Epidermal melanocyte (primary cell): ENCODE measurements at regions not wholly inside any gene's neighbourhood (a gene's known extent, or its start where the extent isn't known, plus 50 kb on each side); places are given as distances from the start of the nearest gene placed in this dataset.

Experiments
- DNase-seq: peaks from one replicate; pipeline ENCODE4 v3.0.0; 2011; ENCODE audit warnings: low spot score; ENCODE audit not compliant: insufficient read length

DNA sequence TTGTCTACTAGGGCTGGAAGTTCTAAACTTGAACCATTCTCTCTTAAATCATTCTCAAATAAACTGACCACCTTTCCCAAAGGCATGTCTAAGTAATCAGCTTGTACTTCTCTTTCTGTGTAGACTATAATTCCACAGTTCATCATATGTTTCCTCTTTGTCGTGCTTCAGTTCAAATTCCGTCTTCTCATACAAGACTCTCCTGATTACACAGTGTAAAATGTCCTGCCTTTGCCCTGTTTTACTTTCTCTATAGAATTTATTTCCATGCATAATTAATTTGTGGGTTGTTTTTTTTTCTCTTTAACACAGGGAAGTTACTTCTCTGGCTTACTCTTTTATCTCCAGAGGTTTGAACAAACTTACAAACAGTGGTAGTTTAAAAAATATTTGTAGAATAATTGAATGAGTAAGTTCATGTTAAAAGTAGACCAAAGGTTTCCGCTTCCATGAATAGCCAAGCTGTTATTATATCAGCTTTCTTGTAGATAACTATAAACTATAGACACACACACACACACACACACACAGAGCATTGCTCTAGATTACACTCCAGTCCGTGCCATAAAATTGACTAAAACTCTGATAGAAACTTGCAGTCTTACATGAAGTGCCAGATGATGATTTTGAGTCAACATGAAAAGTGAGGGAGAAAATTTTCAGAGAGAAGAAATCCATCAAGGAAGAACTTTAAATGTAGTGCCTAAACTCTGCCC, 119.0 kb downstream of the SUCNR1 start:
- DNase-seq = no peak

DNA sequence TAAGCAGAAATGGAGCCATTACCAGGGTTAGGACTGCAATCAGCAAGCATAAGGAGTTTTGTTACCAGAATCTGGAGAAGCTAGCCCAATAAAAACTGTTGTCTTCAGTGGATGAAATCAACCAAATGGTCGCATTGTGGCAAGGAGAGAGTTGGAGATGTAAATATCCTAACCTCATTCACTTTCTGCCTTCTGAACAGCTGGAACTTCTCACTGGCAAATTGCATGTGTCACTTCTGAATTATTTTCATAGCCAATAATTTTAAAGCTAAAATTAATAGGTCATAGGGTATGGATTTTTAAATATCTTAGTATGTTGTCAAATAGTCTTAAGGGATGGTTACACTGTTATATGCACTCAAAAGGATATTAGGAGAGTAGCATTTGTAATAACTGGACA, 121.6 kb downstream of the SUCNR1 start:
- DNase-seq = no peak

DNA sequence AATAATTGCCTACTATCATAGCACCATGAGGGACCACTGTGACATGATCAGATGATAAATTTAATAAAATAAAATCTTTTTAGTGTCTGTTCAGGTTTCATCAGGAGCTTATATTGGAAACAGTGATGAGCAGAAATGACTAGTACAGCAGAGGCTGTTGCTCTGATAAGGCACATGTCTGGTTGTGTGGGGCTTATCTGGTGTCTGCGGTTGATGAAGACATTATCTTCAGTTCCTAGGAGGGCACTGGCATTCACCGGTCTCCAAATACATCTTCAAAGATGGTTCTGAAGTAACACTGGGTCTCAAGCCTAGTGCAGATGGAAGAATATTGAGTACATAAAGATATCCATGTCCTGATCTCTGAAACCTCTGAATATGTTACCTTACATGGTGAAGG, 125.3 kb downstream of the SUCNR1 start:
- no peak for DNase-seq

DNA sequence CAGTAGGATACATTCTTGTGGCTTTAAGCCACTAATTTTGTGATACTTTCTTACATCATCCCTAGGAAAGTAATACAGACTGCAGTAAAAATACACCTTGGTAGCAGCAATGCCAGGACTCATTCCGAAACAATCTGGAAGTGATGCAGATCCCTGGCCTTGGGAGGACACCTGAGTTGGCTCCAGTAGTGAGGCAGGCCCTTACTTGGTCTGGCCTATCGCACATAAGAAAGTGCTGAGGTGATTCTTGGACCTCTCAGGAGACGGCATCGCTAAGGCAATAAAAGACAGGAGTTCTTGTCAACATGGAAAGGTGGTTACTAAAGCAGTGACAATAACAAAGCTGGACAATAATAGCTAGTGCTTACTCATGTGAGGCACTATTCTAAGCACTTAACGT, 126.5 kb downstream of the SUCNR1 start:
- DNase-seq = no peak

DNA sequence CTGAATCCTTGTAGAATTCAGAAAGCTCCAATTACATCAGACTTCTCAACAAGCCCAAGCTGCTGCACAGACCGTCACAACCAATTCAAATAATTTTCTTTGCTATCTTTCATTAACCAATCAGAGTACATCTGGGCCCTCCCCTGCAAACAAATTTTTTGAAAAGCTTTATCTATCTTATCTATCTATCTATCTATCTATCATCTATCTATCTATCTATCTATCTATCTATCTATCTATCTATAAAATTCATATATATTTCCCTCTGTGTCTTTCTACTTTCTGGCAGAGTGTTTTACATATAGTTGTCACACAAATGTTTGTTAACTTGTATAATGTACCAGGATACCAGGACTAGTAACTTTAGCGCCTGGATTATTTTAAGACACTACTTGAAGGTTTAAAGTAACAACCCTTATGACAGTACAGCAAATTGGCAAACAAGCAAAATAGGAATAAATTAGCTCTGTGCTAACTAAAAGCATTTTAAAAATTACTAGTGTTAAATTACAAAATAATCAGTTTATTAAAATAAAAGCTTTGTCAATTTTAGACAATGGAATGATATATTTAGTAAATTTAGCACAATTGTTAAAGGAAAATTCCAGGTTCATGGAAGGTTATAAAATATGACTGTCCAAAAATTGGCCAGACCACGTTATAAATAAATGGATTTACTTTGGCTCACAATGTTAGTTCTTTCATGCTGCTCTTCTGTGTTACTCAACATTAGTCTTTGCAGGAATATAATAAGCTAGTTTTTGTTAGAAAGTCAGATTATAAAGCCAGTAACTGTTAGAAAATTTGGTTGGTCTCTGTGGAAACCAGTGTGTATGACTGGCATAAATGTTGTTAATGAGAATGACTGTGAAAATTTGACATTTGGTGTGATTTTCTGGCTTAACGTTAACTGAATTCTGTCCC, 138.6 kb downstream of the SUCNR1 start:
- DNase-seq = no peak

DNA sequence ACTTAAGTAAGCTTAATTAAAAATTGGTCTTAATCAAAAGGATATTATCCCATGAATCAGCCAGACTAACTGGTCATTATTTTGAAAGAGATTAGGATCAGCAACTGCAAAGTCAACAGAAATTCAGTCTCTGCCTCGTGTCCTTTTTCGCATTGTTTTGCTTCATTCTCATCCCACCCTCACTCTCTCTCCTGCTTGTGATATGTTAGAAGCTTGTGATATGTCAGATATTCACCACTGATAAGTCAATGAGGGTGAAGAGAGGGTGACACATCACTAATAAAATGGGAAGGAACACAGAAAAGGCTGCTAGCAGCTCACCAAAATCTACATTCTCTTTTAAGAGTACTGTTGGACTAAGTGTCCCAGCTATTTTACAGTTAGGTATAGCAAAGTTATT, 146.1 kb downstream of the SUCNR1 start:
- no peak for DNase-seq

DNA sequence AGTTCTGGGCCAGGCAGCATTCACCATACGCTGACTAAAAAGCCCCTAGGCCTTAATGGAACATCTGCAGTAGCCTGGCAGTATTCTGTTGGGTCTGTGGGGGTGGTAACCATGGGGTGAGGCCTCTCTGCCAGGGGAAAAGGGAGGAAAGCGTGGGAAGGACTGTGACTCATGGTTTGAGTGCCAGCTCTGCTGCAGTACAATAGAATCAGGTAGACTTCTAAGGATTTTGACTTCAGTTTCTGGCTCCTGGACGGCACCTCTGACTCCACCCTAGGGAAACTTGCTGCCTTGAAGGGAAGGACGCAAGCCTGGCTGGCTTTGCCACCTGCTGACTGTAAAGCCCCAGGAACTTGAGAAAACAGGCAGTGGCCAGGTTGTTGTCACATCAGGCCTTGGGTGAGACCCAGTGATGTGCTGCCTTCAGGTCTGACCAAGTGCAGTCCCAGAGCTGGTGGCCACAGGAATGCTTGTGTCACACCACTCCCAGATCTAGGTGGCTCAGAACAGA, 148.6 kb downstream of the SUCNR1 start:
- peak; percentile 17 for DNase-seq

DNA sequence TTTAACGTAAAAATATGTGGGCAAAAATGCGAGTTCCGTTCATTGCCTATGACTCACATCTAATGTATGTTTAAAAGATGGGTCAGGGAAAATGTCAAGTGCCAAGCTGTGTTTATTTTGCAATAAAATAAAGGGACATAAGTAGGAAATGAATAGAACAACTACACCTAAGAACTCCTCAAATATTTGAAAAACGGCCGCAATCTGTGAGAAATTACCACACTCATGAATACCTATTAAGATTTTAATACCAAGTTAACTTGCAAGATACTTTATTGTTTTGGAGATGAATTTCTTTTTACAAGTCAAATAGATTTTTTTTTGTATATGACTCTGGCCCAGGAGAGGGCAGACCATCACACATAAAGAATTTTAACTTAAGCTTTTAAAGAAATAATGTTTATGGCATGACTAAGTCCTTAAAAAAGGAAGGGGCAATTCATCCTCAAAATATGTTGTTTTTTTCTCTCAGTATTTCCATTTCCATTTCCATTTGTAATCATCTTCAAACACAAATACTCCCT, 152.7 kb downstream of the SUCNR1 start:
- no peak for DNase-seq

DNA sequence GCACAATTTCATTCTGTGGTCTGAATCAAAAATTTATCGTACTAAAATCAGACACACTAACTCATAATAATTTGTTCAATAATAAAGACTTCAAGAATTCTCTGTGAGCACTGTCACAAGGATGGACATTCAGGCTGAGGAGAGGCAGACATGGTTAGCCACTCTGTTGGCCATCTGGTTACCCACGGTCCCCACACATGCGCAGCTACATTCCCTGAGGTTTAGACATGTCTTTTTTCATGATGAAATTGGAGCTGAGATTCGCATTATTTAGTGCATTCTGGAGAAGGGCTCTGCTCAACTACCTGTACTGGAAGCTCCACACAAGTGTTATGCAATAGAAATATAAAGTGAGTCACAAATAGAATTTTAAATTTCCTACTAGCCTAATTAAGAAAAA, 156.9 kb downstream of the SUCNR1 start:
- DNase-seq = no peak

DNA sequence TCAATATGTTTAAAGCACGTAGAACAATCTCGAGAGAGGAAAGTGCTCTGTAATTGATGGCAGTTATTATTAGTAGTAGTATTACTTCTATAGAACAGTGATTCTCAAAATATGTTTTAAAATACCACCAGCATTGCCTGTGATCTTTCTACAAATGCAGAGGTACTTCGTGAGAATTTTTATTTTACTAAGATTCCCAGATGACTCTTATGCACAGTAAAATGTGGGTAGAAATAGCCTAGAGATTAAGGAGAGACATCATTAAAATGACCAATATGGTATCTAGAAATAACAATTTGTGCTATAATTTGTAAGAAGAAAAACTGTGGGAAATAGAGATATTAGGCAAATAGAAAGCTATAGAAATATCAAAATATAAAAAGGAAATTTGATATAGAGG, 157.9 kb downstream of the SUCNR1 start:
- no peak for DNase-seq

DNA sequence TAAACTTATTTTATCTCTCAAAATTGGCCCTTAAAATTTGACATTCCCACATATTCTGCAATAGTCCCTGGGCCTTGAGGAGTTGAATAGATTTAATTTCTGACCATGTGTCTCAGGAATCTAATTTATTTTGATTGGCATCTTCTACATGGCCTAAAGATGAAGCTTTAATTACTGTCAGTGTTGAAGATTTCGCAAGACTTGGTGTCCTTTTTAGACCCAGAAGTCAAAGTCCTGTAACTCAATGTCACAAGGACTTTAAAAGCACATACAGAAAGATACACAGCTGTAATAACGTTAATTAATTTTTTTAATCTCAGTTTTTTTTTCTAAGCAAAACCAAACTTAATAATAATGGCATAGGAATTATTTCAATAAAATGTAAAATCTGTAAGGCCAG, 163.9 kb downstream of the SUCNR1 start:
- DNase-seq = no peak

DNA sequence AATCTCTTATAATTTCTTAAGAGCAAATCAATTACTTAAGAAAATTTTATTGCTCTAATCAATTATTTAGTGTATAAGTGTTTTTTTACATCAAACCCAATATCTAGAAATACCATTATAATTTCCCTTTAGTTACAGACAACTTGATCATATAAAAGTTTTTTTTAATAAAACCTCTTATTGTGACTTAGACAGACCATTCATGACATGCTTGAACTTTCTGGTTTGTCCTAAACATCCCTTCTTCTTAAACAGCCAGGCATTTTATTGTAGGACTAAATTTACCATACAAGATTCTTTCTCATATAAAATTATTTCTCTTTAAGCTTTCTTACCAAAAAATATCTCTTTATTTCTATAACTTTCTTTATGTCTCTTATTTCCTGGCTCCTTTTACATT, 164.5 kb downstream of the SUCNR1 start:
- no peak for DNase-seq

DNA sequence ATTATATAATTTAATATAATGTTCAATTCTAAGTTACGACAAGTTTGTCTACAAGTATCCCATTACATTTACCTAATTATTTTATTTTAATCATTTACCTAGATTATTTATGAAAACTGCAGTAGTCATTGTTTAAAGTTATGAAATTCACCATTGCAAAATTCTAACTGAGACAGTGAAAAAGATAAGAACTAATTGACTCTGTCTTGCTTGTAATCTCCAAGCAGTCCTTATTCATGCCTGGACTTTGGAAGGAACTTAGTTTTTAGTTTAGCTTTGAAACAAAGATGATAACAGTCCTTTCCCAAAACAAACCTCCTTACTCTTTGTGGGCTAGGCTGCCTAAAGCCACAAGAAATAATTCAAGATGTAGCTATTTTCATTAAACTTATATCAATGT, 165.0 kb downstream of the SUCNR1 start:
- no peak for DNase-seq

DNA sequence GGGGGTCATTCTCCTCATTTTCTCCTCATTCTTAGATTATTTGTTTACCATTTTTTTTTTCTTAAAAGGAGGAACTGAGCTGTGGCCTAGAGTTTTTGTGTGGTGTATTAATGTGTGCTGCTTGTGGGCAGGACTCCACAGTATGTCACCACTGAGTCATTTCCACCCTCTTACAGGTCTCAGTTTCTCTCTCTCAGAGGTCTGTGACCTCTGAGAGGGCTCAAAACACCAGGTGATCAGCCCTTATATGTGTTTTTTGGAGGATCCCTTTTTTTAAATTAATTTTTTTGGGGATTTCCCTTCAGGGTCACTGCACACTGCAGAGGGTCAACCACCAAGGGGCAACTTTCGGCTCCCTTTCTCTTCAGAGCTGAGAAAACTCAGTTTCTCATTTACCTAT, 166.4 kb downstream of the SUCNR1 start:
- DNase-seq = no peak

DNA sequence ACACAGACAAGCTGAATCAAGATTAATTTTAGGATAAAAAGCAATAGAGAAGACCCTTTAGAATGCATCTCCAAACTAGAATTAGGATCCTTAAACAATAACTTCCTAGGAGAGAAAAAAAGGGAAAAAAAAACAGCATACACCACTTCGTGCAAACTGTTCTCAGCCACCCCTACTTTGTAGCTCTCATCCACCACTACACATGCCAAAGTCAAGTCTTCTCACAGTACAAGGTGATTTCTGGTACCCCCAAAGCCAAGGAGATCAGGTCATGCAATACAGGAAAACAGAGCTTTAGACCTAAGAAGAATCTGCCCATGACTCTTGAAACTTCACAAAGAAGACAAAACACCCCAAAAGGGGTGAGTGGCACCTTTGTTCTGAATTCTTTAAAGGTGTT, 166.9 kb downstream of the SUCNR1 start:
- no peak for DNase-seq

DNA sequence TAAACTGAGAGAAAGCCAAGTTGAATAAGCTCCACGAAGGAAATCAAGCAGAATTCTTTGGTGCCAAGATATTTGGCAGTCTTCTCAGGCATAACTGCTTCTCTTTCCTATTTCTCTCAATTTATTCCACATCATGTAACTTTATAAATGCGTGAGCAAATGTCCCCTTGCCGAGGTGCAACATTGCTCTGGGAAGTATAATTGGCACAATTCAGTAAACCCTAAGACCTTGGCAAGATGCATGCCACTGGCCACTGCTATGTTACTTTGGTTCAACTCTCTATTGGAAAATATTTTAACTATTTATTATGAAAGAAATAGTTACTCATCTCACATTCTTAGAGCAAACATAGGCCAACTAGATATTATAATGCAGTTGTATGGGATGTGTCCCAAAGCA, 170.2 kb downstream of the SUCNR1 start:
- DNase-seq = no peak

DNA sequence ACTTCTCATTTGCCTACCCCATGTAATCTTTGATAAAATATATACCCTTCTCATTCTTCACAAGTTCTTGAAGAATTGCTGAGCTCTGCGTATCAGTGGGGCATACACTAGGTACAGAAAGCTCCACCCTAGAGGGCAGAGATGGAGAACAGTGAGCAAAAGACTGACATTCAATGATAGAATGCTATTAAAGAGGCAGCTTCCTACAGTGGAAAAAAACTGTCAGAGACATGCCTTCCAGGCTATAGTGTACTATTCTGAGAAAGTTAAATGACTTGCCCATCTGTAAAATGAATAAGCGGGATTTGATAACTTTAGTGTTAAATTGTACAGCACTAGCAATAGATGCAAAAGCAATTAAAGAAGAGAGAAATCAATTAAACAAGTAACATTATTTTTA, 172.8 kb downstream of the SUCNR1 start:
- DNase-seq = no peak

DNA sequence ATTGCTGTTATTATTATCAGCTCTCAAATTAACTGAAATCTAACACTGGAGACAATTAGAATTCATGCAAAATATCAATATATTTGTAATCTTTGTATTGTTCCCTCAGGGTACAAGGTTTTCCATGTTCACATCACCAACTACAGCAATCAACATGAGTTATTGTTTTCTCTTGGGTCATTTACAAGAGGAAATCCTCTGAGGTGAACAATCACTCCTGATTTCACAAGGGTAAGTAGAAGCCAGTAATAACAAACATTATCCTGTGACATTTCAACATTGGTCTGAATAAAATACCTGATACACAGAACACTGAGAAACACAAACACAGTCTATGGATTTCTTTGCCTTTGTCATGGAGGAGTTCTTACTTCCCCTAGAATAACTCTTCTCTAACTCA, 174.0 kb downstream of the SUCNR1 start:
- no peak for DNase-seq

DNA sequence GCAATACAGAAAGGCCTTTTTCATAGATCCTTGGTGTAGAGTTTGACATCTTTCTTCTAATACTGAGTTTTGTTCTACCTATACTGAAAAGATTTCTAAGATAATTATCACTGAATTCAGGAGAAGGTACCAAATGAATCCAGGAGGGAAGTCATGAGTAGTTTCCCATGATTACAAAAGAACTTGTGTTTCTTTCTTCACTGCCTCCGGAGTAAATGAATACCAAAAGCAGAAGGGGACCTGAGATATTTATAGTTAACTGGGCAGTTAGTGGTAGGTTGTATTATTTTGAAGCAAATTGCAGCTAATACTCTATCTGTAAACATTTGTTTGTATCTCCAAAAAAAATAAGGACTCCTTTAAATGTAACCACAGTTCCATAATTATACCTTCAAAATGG, 175.4 kb downstream of the SUCNR1 start:
- no peak for DNase-seq

DNA sequence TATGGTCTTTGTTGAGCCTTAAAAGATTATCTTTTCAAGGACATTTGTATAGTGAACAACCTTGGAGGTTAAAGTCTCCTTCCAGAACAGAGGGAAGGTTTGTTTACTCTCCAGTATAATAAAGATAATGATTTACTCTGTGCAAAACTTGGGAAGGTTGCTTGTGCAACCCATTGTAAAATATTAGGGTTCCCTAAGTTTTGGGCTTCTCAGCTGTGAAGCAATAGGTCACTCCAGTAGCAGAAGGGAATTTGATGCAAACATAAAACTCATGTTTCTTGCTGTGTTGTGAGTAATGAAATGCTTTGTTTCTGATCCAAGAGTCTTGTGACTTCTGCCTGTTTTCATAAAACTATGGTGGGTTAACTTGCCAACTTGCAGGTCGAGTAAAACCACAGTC, 177.5 kb downstream of the SUCNR1 start:
- DNase-seq = no peak

DNA sequence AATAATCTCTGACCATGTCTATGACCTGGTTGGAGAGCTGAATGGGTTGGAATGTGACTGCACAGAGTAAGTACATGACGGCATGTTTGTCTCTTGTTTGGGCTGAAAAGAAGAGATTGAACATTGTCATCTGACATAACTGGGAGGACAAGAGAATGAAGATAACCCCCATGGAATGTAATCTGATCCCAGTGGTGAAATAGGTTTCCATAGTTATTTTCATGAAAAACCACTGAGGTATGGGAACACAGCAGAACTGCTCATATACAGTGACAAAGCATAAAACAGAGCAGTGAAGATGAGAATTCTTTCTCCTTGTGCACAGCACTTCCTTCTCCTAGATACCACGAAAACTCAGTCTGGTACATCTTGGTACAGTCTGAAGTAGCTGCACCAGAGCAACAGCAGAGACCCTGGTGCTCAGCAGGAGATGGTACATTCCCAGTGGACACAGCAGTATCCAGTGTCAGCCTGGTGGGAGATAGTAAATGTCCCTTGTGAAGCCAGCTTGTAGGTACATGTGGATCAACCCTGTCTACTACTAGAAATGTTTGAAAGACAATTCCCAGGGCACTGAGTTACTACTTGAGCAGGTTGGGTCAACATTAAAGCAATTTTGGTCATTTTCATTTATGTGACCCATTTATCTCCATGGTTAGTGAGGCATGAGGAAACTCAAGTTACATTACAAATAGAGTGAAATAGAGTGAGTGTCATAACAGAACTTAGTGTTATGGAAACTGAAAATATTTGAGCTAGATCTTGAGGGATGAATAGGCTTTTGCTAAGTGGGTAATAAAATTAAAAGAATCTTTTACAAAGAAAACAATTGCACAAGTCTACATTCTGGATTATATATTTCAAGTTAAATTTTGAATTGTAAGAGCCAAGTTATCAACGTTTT, 178.3 kb downstream of the SUCNR1 start:
- peak; percentile 16 for DNase-seq
